ENCODE measurements at regions not wholly inside any gene's neighbourhood (a gene's known extent, or its start where the extent isn't known, plus 50 kb on each side); places are given as distances from the start of the nearest gene placed in this dataset.

GRCh38 chr6:122049341-122049740, 350.1 kb upstream of the HSF2 start:
- no peak for DNase-seq (ENCODE audit: extremely low spot score)
- CTCF ChIA-PET: no interaction called here
- no peak for TF ChIP-seq CTCF (IDR thresholded peaks at IDR 0.05; ENCODE audit: control extremely low read depth, extremely low read depth, low read depth, missing control alignments)
- POLR2A ChIA-PET: no interaction called here

- ChIA-PET CTCF (no interaction called here), POLR2A (no interaction called here)
- TF ChIP-seq CTCF (IDR thresholded peaks at IDR 0.05; ENCODE audit: control extremely low read depth, extremely low read depth, low read depth, missing control alignments): no peak
- DNase-seq (ENCODE audit: extremely low spot score): no peak
Observed at GRCh38 chr6:122050242-122050755, 349.2 kb upstream of the HSF2 start.

GRCh38 chr6:122052346-122052900, 347.0 kb upstream of the HSF2 start:
- no peak for DNase-seq (ENCODE audit: extremely low spot score)
- CTCF ChIA-PET: interaction anchor here (1.2 kb wide), 1 partner anchor 11 kb away, joined by 4 read pairs; no protein-coding TSS in a partner anchor
- POLR2A ChIA-PET: no interaction called here
- no peak for TF ChIP-seq CTCF (IDR thresholded peaks at IDR 0.05; ENCODE audit: control extremely low read depth, extremely low read depth, low read depth, missing control alignments)

GRCh38 chr6:122059918-122060317, 339.5 kb upstream of the HSF2 start:
- TF ChIP-seq CTCF (IDR thresholded peaks at IDR 0.05; ENCODE audit: control extremely low read depth, extremely low read depth, low read depth, missing control alignments): no peak
- ChIA-PET CTCF (interaction anchor here (1.3 kb wide), 2 partner anchors 12 to 19 kb away, joined by 3 to 5 read pairs; no protein-coding TSS in a partner anchor), POLR2A (no interaction called here)
- DNase-seq (ENCODE audit: extremely low spot score): no peak

GRCh38 chr6:122061855-122062254, 337.6 kb upstream of the HSF2 start:
- ChIA-PET CTCF (interaction anchor here (0.9 to 1.6 kb wide), 2 partner anchors 20 to 35 kb away, joined by 3 read pairs; no protein-coding TSS in a partner anchor), POLR2A (no interaction called here)
- TF ChIP-seq CTCF (IDR thresholded peaks at IDR 0.05; ENCODE audit: control extremely low read depth, extremely low read depth, low read depth, missing control alignments): no peak
- no peak for DNase-seq (ENCODE audit: extremely low spot score)

GRCh38 chr6:122063076-122063475, 336.4 kb upstream of the HSF2 start:
- ChIA-PET POLR2A (no interaction called here), CTCF (interaction anchor here (1.0 to 1.8 kb wide), 4 partner anchors 10 to 19 kb away, joined by 3 to 4 read pairs (median 3); no protein-coding TSS in a partner anchor)
- TF ChIP-seq CTCF (IDR thresholded peaks at IDR 0.05; ENCODE audit: control extremely low read depth, extremely low read depth, low read depth, missing control alignments): no peak

More at GRCh38 chr6:122063076-122063475, 336.4 kb upstream of the HSF2 start:
- DNase-seq (ENCODE audit: extremely low spot score): no peak
